ENCODE measurements at regions not wholly inside any gene's neighbourhood (a gene's known extent, or its start where the extent isn't known, plus 50 kb on each side); places are given as distances from the start of the nearest gene placed in this dataset.

- TF ChIP-seq CTCF (IDR thresholded peaks at IDR 0.05) (no peak), POLR2AphosphoS5 (IDR thresholded peaks at IDR 0.05) (no peak), POLR2A (IDR thresholded peaks at IDR 0.05) (no peak)
Measured at GRCh38 chrX:40213092-40213491, 115.3 kb upstream of the BCOR start.

All from suprapubic skin (tissue), 4 donors.